ENCODE measurements at regions not wholly inside any gene's neighbourhood (a gene's known extent, or its start where the extent isn't known, plus 50 kb on each side); places are given as distances from the start of the nearest gene placed in this dataset.
"Not testable (repeated sequence)": the region's sequence is repeated elsewhere in the genome, so short reads cannot be mapped to it uniquely, and the experiment has no call there.

DNA sequence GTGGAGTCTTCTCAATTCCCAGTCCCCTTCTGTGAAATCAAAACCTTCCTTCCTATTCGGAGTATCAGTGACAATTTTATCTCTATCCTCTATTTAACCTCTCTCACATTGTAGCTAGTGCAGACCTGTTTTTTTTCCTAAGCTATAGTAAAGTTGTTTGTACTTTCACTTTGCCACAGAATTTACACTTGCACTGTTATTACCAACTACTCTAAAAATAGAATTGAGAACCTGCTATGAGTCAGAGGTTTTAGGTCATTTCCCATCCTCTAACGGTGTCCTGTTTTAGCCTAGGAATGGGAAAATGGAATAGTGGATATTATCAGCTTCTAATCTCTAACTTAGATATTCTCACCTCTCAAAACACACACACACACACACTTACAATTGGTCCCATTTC, 862.7 kb downstream of the NCAM2 start:
- no peak for DNase-seq

DNA sequence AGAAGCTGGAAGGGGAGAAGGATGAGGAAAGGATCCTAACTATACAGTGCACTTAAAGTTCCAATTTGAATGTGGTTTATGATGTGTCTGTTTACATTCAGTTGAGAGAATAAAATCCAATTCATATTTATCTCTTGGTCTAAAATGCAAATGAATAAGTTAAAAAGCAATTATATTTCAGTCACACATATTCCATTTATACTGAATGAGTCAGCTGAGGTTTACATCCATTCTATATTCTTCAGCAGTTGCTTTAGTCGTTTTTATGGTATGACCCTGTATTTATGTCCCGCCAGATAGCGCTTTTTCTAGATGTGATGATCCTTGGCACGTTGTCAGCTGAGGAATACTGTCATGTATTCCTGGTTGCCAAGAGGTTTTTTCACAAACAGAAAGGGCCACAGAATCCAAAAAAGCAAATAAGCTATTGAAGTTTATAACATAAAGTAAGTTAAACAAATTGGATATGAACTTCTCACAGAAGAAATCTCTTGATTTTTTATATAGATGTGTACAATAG, 866.2 kb downstream of the NCAM2 start:
- no peak for DNase-seq

GRCh38 chr21:21897275-21897883, 899.2 kb downstream of the NCAM2 start:
- no peak for DNase-seq

- DNase-seq, result no peak
These were observed 900.6 kb downstream of the NCAM2 start for GRCh38 chr21:21898801-21899200.

DNA sequence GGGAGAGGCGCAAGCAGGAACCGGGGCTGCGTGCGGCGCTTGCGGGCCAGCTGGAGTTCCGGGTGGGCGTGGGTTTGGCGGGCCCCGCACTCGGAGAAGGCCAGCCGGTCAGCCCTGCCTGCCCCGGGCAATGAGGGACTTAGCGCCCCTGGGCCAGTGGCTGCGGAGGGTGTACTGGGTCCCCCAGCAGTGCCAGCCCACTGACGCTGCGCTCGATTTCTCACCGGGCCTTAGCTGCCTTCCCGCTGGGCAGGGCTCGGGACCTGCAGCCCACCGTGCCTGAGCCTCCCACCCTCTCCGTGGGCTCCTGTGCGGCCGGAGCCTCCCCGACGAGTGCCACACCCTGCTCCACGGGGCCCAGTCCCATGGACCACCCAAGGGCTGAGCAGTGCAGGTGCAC, 904.2 kb downstream of the NCAM2 start:
- DNase-seq, result not testable (repeated sequence)

GRCh38 chr21:21907271-21907670, 909.1 kb downstream of the NCAM2 start:
- DNase-seq, result no peak

DNA sequence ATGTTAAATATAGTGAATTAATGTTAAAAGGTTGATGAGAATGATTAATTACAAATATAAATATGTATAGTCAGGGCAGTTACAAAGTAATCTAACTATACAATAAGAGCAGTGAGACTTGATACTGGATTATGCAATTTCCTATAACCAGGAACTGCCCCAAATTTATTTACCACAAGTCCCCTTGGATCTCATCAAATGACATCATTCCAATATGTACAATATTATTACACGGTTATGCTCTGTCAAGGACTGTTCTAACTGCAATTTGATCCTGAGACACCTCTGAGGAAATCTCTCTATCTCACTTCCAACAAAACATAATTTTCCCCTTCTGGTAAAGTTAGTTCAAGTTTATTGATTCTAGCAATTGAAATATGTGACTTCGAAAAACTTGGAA, 917.6 kb downstream of the NCAM2 start:
- no peak for DNase-seq

- DNase-seq, result no peak
These were observed 923.4 kb downstream of the NCAM2 start for GRCh38 chr21:21921410-21922232.

- DNase-seq, result no peak
These were observed 931.0 kb downstream of the NCAM2 start for GRCh38 chr21:21929226-21929625.

DNA sequence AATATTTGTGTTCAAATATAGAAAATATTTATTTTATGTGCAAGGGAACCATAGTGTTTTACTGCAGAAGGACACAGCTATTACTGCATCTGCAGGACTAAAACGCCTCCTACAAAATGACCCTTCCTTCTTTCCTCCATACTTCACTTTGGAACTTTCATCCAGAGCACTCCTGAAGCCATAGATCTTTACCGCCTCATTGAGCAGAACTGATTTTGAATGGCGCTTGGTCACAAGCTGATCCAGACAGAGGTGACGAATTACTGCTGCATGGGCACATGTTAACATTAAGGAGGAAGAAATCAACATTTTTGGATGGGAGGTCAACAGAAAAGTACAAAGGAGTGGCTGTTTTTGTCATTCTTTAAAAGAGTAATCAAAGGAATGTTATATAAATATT, 931.6 kb downstream of the NCAM2 start:
- no peak for DNase-seq

- DNase-seq, result no peak
These were observed 954.4 kb downstream of the NCAM2 start for GRCh38 chr21:21952566-21952965.

GRCh38 chr21:21955204-21955603, 957.0 kb downstream of the NCAM2 start:
- no peak for DNase-seq

- no peak for DNase-seq
These were observed 959.3 kb downstream of the NCAM2 start for GRCh38 chr21:21957490-21957889.

- DNase-seq, result no peak
These were observed 965.7 kb downstream of the NCAM2 start for GRCh38 chr21:21963911-21964310.

- no peak for DNase-seq
These were observed 970.6 kb downstream of the NCAM2 start for GRCh38 chr21:21968810-21969209.

DNA sequence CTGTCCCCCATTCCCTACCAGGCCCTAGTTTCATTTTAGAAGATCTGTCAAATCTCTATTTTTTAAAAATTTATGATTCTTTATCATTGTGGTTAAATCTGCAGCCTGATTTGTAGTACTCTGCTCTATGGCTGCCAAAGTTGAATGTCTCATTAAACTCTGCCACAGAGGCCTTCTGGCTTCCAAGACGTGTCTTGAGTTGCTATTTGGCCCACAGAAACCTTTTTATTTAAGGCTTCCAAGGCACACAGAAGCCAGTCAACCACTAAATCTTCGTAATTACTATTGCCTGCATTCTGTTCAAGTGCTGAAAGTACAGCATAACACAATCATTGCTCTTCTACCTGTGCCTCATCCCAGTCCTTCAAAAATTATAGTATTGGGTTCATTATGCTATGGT, 971.0 kb downstream of the NCAM2 start:
- no peak for DNase-seq

DNA sequence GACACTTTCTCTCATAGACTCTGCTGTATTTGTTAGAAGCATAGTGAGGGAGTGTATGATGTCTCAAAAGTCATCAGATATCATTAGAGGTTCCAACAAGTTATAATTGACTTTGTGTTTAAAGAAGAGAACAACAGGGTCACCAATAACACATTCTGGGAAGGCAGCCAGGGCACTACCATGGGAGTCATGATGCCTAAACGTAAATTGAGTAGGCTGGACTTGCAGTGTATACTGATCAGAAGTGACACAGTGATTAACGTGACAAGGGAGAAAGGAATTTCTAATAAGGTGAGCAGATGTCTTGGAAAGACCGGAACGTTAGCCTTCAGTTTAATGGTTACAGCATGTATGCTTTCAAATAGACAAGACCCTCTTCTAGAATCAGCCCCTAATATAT, 973.2 kb downstream of the NCAM2 start:
- DNase-seq, result no peak

DNA sequence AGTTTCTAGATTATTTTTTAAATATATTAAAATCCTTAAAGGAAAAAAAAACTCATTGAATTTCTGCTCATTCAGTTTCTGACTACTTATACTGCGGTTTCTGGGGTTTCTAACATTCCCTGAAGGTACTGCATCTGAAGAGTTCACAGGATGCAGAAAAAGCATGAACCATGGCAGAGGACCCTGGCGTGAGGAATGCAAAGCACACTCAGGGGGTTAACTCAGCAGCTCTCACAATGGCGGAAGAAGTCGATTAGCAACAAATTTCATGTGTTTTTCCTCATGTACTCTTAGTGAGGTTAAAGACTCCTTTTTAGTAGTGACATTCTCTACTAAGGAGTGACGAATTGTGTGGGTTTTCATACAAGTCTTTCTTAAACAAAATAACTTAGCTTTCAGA, 975.6 kb downstream of the NCAM2 start:
- DNase-seq, result no peak

DNA sequence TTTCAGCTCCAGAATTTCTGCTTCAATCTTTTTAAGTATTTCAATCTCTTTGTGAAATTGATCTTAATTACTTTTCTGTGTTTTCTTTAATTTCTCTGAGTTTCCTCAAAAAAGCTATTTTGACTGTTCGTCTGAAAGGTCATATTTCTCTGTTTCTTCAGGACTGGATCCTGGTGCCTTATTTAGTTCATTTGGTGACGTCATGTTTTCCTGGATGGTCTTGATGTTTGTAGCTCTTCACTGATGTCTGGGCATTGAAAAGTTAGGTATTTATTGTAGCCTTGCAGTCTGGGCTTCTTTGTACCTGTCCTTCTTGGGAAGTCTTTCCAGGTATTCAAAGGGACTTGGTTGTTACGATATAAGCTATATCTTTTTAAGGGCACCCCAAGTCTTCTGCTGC, 998.7 kb downstream of the NCAM2 start:
- DNase-seq, result no peak

GRCh38 chr21:21997390-21998333, 999.5 kb downstream of the NCAM2 start:
- DNase-seq, result no peak

GRCh38 chr21:22019766-22020165, 1021.6 kb downstream of the NCAM2 start:
- no peak for DNase-seq

DNA sequence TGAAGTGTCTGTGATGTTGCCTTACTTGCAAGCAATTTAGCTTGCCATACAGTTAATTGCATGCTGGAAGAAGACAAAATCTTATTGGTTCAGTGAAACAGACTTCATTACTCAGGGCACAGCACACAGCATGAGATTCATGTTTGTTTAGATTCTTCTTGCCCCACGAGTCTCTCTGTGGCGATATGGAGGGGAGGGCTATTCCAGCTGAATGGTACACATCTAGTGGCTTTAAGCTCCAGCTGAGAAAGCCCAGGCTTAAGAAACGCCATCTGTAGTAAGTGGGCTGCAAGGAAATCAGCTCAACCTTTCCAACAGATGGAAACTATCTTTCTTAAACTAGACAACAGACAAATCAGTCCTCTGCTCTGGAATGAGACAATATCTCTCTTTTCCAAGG, 1022.0 kb downstream of the NCAM2 start:
- DNase-seq, result no peak

- not testable (repeated sequence) for DNase-seq
These were observed 1025.7 kb downstream of the NCAM2 start for GRCh38 chr21:22023896-22024295.
